VCaP (cell line): ENCODE measurements at regions not wholly inside any gene's neighbourhood (a gene's known extent, or its start where the extent isn't known, plus 50 kb on each side); places are given as distances from the start of the nearest gene placed in this dataset.

Experiments
- H3K27ac ChIP-seq: fragments of 450-650 bp; 2 replicates; pipeline ENCODE4 v1.5.1; 2017
- TF ChIP-seq, protein P1 (sequence below): fragments of 450-650 bp; conservative IDR thresholded peaks from 2 replicates; pipeline ENCODE4 v1.5.1; 2017; ENCODE audit warnings: mild to moderate bottlenecking, moderate library complexity

DNA sequence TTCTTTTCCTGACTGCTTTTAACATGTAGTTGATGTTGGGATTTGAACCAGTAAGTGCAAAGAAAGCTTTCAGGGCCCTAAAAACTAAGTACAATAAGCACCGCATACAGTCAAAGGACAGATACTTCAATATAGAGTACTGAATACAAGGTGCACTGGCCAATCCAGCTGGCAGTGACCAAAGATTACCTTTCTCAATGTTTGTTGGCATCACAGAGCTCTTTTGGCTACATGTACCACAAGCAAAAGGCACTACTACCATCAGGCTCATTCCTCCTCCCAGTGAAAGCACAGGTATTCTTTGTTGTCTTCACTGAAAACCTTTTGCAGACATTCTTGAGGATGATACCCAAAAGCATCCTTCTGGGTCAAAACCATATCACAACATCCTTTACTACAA lies 65.2 kb upstream of the ZCCHC13 start:
- TF ChIP-seq, protein P1, sequence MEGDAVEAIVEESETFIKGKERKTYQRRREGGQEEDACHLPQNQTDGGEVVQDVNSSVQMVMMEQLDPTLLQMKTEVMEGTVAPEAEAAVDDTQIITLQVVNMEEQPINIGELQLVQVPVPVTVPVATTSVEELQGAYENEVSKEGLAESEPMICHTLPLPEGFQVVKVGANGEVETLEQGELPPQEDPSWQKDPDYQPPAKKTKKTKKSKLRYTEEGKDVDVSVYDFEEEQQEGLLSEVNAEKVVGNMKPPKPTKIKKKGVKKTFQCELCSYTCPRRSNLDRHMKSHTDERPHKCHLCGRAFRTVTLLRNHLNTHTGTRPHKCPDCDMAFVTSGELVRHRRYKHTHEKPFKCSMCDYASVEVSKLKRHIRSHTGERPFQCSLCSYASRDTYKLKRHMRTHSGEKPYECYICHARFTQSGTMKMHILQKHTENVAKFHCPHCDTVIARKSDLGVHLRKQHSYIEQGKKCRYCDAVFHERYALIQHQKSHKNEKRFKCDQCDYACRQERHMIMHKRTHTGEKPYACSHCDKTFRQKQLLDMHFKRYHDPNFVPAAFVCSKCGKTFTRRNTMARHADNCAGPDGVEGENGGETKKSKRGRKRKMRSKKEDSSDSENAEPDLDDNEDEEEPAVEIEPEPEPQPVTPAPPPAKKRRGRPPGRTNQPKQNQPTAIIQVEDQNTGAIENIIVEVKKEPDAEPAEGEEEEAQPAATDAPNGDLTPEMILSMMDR: no peak
- no peak overlapping the region for H3K27ac ChIP-seq

GRCh38 chrX:74234818-74235217 lies 69.2 kb upstream of the ZCCHC13 start:
- H3K27ac ChIP-seq: no peak overlapping the region
- TF ChIP-seq, protein P1: no peak

DNA sequence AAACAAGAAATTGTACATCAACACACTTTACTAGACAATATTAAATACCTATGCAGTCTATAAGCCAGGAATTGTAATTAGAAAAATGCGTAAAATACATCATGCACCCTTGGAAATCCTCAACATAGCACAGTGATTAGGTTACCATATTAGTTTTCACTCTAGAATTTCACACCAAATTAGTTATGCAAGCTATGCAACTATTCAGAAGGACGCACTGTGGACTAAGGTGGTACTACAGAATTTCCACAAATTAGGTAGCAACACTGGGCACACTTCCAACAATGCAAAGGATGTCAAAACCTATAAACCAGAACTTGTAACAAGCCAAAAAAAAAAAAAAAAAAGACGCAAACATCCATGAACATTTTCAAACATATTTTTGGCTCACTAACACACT lies 71.1 kb upstream of the ZCCHC13 start:
- H3K27ac ChIP-seq: no peak overlapping the region
- TF ChIP-seq, protein P1: peak; percentile 32; the same call in 1 of the 2 replicates

DNA sequence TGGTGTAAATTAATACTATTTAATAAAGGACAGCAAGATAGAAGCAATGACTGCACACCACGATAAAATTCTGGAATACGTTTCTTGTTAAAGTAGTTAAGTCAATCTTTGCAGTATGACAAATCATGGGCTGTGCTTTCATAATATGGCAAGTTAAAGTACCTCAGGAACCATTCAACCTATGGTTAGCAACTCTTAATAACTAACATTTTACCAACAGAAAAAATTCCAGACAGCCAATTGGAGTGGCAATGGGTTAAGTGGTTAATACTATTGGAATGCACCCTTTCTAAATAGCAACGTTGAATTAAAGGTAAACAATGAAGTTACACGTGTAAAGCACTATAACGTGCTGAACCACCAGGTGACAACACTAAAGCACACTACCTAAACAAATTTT lies 72.4 kb upstream of the ZCCHC13 start:
- TF ChIP-seq, protein P1: no peak
- no peak overlapping the region for H3K27ac ChIP-seq

- TF ChIP-seq, protein P1: peak; percentile 20; the same call in 1 of the 2 replicates
- H3K27ac ChIP-seq: no peak overlapping the region
Observed at GRCh38 chrX:74230094-74230493, 73.9 kb upstream of the ZCCHC13 start.

- TF ChIP-seq, protein P1: no peak
- H3K27ac ChIP-seq: no peak overlapping the region
Observed at GRCh38 chrX:74225111-74225510, 78.9 kb upstream of the ZCCHC13 start.

- H3K27ac ChIP-seq: no peak overlapping the region
- TF ChIP-seq, protein P1: no peak
Observed at GRCh38 chrX:74220277-74220676, 83.7 kb upstream of the ZCCHC13 start.

DNA sequence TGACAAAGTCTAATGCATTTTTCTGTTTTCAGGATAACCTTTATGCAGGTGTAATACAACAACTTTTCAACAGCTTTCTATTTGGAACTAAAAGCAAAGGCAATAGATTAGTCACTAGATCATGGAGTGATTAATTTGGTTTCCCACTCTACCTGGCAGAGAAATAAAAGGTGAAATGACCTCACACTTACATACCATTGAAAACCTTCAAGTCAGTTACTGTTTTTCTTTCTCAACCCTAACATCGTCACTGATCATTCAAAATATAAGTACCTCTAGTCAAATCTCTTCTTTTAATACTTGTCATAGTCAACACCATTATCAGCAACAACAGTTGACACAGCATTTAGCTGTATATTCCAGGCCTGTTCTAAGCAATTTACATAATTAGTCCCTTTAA lies 85.1 kb upstream of the ZCCHC13 start:
- TF ChIP-seq, protein P1: no peak

More for the DNA sequence above, 85.1 kb upstream of the ZCCHC13 start:
- H3K27ac ChIP-seq: no peak overlapping the region
